DND-41 (cell line): ENCODE measurements at regions not wholly inside any gene's neighbourhood (a gene's known extent, or its start where the extent isn't known, plus 50 kb on each side); places are given as distances from the start of the nearest gene placed in this dataset.

Experiments used
- CTCF ChIP-seq: IDR thresholded peaks from 2 replicates; pipeline ENCODE4 v1.5.1; 2012; ENCODE audit warnings: borderline replicate concordance, low read length, moderate library complexity, mild to moderate bottlenecking; ENCODE audit not compliant: poor library complexity, severe bottlenecking; ENCODE audit errors: extremely low read depth
- EZH2 ChIP-seq: IDR thresholded peaks from 3 replicates; pipeline ENCODE4 v1.6.1; 2012; ENCODE audit warnings: borderline replicate concordance, low read depth, mild to moderate bottlenecking, moderate library complexity, low read length, inconsistent platforms; ENCODE audit not compliant: severe bottlenecking

GRCh38 chr4:174036576-174036975, 246.9 kb downstream of the FBXO8 start:
- TF ChIP-seq CTCF (no peak), EZH2 (no peak)
